Spleen (tissue), 7 donors: ENCODE measurements at regions not wholly inside any gene's neighbourhood (a gene's known extent, or its start where the extent isn't known, plus 50 kb on each side); places are given as distances from the start of the nearest gene placed in this dataset.

Experiments used
- POLR2AphosphoS5 ChIP-seq, 3 donors: sonication (generic); formaldehyde crosslinking; IDR thresholded peaks; one replicate each; pipeline ENCODE4 v1.5.1; 2017; ENCODE audit warnings: antibody characterized with exemption in 3 of 3
- TF ChIP-seq, protein P1 (sequence below), 11 experiments: fragments of 200-600 bp in 7 of 11; fragments of 450-650 bp in 4 of 11; sonication (generic) in 4 of 11; IDR thresholded peaks in 8 of 11; conservative IDR thresholded peaks in 3 of 11; 1 replicate in 7 of 11; 2 replicates in 4 of 11; pipeline versions ENCODE4 v1.4.0 to v1.8.0; 2016 to 2021; ENCODE audit warnings: antibody characterized with exemption in 11 of 11, inconsistent platforms in 4 of 11, mild to moderate bottlenecking in 1 of 11
- donor health status: DM: no; HTN: no; CAD: no; lungs with moderate emphysema.
- donor health status: DM: no; HTN: no; CAD: no.
- donor health status: DM: no; HTN: no; CAD: no.

DNA sequence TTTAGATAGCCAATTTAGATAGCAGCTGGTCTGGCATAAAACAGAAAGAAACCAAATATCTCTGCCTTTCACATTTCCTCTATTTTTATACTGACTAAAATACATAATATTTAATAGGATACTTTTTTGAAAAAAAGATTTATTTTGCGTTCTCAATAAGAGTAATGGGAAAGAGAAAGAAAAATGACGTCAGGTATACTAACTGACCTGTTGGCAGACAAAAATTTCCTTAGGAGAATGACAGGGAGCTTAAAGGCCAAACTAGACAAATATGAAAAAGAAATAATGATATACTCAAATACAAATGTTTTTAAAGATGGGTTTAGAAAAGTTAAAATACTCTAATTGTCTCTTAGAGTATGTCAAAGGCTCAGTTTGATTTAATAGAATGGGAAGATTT is 309.4 kb upstream of the ADGRL3 start:
- TF ChIP-seq, protein P1, sequence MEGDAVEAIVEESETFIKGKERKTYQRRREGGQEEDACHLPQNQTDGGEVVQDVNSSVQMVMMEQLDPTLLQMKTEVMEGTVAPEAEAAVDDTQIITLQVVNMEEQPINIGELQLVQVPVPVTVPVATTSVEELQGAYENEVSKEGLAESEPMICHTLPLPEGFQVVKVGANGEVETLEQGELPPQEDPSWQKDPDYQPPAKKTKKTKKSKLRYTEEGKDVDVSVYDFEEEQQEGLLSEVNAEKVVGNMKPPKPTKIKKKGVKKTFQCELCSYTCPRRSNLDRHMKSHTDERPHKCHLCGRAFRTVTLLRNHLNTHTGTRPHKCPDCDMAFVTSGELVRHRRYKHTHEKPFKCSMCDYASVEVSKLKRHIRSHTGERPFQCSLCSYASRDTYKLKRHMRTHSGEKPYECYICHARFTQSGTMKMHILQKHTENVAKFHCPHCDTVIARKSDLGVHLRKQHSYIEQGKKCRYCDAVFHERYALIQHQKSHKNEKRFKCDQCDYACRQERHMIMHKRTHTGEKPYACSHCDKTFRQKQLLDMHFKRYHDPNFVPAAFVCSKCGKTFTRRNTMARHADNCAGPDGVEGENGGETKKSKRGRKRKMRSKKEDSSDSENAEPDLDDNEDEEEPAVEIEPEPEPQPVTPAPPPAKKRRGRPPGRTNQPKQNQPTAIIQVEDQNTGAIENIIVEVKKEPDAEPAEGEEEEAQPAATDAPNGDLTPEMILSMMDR (IDR thresholded peaks at IDR 0.05 in 8 of 11, conservative IDR thresholded peaks at IDR 0.05 in 3 of 11): no peak
- TF ChIP-seq POLR2AphosphoS5 (IDR thresholded peaks at IDR 0.05): no peak
